ENCODE measurements at regions not wholly inside any gene's neighbourhood (a gene's known extent, or its start where the extent isn't known, plus 50 kb on each side); places are given as distances from the start of the nearest gene placed in this dataset.

GRCh38 chr11:98007072-98007471 lies 1013.7 kb upstream of the CNTN5 start:
- H2AFZ ChIP-seq (ENCODE audit: insufficient read depth, low read depth, low read length, poor library complexity, severe bottlenecking), result no peak overlapping the region
- Mint-ChIP-seq H3K4me1 (no peaks in the 10 kb centered on the region), H3K9me3 (ENCODE audit: insufficient read depth) (peaks cover 5% of the 10 kb centered on the region), H3K27me3 (no peaks in the 10 kb centered on the region), H3K4me3 (no peak overlapping the region), H3K27ac (no peak overlapping the region)
- no CpG with 5 or more reads among the region's 2 CpGs for WGBS (ENCODE audit: insufficient coverage)
- H4K20me1 ChIP-seq (ENCODE audit: control insufficient read depth, insufficient read depth, low read length, poor library complexity, severe bottlenecking), result no peaks in the 10 kb centered on the region
- no peak for DNase-seq
- ATAC-seq (ENCODE audit: low read depth), result no peak
- H3K9ac ChIP-seq (ENCODE audit: low read length), result no peak overlapping the region
- no peaks in the 10 kb centered on the region for H3K36me3 ChIP-seq (replicated peaks in 1 of 2; ENCODE audit: control extremely low read depth in 1 of 2, control insufficient read depth in 1 of 2, extremely low read depth in 1 of 2, insufficient read depth in 2 of 2, low read length in 1 of 2)
- no peaks in the 10 kb centered on the region for H3K27me3 ChIP-seq (replicated peaks in 1 of 4; ENCODE audit: control extremely low read depth in 1 of 4, control insufficient read depth in 3 of 4, insufficient read depth in 4 of 4, low read length in 3 of 4)
- ChIA-PET POLR2A (no interaction called here), CTCF (no interaction called here)
- H3K27ac ChIP-seq (ENCODE audit: low read length in 2 of 2), result no peak overlapping the region
- intact Hi-C loops (cut with micrococcal nuclease), result no loop called here
- H3K4me1 ChIP-seq (ENCODE audit: control insufficient read depth in 2 of 2, insufficient read depth in 2 of 2, low read length in 2 of 2), result no peaks in the 10 kb centered on the region
- H3K4me2 ChIP-seq (replicated peaks; ENCODE audit: low read depth, low read length, poor library complexity, severe bottlenecking), result no peak overlapping the region
- no peak overlapping the region for H3K4me3 ChIP-seq (ENCODE audit: control extremely low read depth in 1 of 5, extremely low read depth in 1 of 5, insufficient read depth in 1 of 5, low read depth in 2 of 5, low read length in 4 of 5)
- no peak for TF ChIP-seq CTCF (IDR thresholded peaks at IDR 0.05)
- no peak for TF ChIP-seq EZH2 (IDR thresholded peaks at IDR 0.05; ENCODE audit: borderline replicate concordance, insufficient read depth, low read depth, low read length, poor library complexity, severe bottlenecking)
- H3K9me3 ChIP-seq (ENCODE audit: control extremely low read depth in 1 of 3, control insufficient read depth in 2 of 3, insufficient read depth in 1 of 3, low read length in 2 of 3), result peaks cover 0 to 2% (median 0%) of the 10 kb centered on the region in 3 donors
- H3K79me2 ChIP-seq (ENCODE audit: control insufficient read depth, insufficient read depth, low read length), result no peaks in the 10 kb centered on the region

GRCh38 chr11:98027652-98028051 lies 993.1 kb upstream of the CNTN5 start:
- Histone ChIP-seq H3K27me3 (replicated peaks in 1 of 4; ENCODE audit: control extremely low read depth in 1 of 4, control insufficient read depth in 3 of 4, insufficient read depth in 4 of 4, low read length in 3 of 4) (no peaks in the 10 kb centered on the region), H3K79me2 (ENCODE audit: control insufficient read depth, insufficient read depth, low read length) (no peaks in the 10 kb centered on the region), H3K4me2 (replicated peaks; ENCODE audit: low read depth, low read length, poor library complexity, severe bottlenecking) (no peak overlapping the region), H2AFZ (ENCODE audit: insufficient read depth, low read depth, low read length, poor library complexity, severe bottlenecking) (no peak overlapping the region), H3K27ac (ENCODE audit: low read length in 2 of 2) (no peak overlapping the region), H3K9ac (ENCODE audit: low read length) (no peak overlapping the region), H3K4me3 (ENCODE audit: control extremely low read depth in 1 of 5, extremely low read depth in 1 of 5, insufficient read depth in 1 of 5, low read depth in 2 of 5, low read length in 4 of 5) (no peak overlapping the region), H3K9me3 (ENCODE audit: control extremely low read depth in 1 of 3, control insufficient read depth in 2 of 3, insufficient read depth in 1 of 3, low read length in 2 of 3) (no peaks in the 10 kb centered on the region), H3K4me1 (ENCODE audit: control insufficient read depth in 2 of 2, insufficient read depth in 2 of 2, low read length in 2 of 2) (no peaks in the 10 kb centered on the region), H4K20me1 (ENCODE audit: control insufficient read depth, insufficient read depth, low read length, poor library complexity, severe bottlenecking) (no peaks in the 10 kb centered on the region), H3K36me3 (replicated peaks in 1 of 2; ENCODE audit: control extremely low read depth in 1 of 2, control insufficient read depth in 1 of 2, extremely low read depth in 1 of 2, insufficient read depth in 2 of 2, low read length in 1 of 2) (no peaks in the 10 kb centered on the region)
- no peak overlapping the region for H3K27ac Mint-ChIP-seq
- no peaks in the 10 kb centered on the region for H3K27me3 Mint-ChIP-seq
- CTCF ChIA-PET, result no interaction called here
- POLR2A ChIA-PET, result no interaction called here
- no peaks in the 10 kb centered on the region for H3K9me3 Mint-ChIP-seq (ENCODE audit: insufficient read depth)
- DNase-seq, result no peak
- intact Hi-C loops (cut with micrococcal nuclease), result no loop called here
- no peak for ATAC-seq (ENCODE audit: low read depth)
- no peak for TF ChIP-seq CTCF (IDR thresholded peaks at IDR 0.05)
- no peak for TF ChIP-seq EZH2 (IDR thresholded peaks at IDR 0.05; ENCODE audit: borderline replicate concordance, insufficient read depth, low read depth, low read length, poor library complexity, severe bottlenecking)
- WGBS (ENCODE audit: insufficient coverage), result no CpG with 5 or more reads among the region's 2 CpGs
- H3K4me1 Mint-ChIP-seq, result no peaks in the 10 kb centered on the region
- H3K4me3 Mint-ChIP-seq, result no peak overlapping the region
